GM21619 (cell line): ENCODE measurements at regions not wholly inside any gene's neighbourhood (a gene's known extent, or its start where the extent isn't known, plus 50 kb on each side); places are given as distances from the start of the nearest gene placed in this dataset.

Experiments used
- ATAC-seq: cut with Tn5 transposase; IDR thresholded peaks from one replicate; pipeline ENCODE4 v1.9.1; 2021; ENCODE audit not compliant: unreplicated experiment

DNA sequence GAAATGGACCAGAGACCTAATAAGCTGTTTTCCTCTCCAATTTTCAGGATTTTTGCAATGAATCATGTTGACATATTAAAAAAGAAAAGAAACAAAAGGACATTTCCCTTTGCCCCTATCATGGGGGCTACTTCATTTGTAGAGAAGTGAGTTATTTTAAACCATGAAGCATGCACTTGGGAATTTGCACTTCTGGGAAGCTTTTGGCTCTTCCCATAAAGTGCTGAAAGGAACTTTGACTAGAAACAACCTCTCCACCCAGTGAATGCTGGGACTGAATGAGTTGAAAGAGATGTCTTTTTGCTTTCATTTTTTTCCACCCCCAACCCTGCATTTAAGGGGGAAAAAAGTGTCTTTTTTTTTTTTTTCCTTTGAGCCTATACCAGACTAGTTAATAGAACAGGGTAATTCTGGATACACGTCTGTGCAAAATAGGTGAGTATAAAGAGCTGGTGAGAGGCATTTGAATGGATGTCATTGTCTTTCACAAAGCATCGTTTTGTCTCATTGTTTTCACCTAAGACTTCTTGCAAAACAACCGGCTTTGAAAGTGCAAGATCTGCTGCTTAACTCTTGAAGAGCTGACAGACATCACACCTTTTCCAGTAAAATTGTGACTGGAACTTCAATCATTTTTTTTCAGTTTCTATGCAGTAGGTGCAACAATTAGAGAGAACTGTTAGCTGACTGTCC is 138.7 kb upstream of the BACH2 start:
- no peak for ATAC-seq

- ATAC-seq, result no peak
These were observed 137.5 kb upstream of the BACH2 start for GRCh38 chr6:90434094-90434493.

DNA sequence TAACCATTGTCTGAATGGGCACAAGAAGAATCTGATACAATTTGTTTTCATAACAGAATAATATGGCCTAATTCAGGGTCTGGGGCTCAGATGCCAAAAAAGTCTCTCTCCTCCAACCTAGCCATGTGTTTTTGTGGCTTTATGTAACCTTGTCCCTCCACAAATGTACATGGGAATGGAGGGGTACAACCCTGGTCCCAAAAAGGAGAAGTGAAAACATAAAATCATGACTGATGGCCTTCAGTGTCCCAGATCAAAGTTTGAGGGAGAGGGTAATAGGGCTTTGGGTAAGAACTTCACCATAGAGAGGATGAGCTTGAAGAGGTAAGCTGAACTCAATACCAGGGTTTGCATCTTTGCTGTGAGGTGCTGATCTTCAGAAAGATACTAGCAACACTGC is 136.3 kb upstream of the BACH2 start:
- no peak for ATAC-seq

GRCh38 chr6:90432041-90432775 is 135.6 kb upstream of the BACH2 start:
- no peak for ATAC-seq

DNA sequence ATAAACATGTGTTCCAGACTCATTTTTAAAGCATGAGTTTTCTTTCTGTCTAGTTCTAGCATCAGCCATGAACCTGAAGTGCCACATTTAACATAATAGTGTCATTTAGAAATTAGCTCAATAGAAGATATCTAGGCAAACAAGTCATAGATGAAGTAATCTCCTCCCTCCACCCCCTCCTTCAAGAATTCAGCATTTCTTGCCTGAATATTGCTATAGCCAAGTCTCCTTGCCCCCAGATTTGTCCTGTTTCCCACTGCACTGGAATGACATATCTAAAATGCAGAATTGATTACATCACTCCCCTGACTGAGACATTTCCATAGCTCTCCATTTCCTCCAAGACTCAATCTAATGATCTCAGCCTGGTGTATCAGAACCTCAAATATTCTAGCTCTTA is 134.9 kb upstream of the BACH2 start:
- ATAC-seq, result no peak

- ATAC-seq, result no peak
These were observed 133.1 kb upstream of the BACH2 start for GRCh38 chr6:90429713-90430112.

- ATAC-seq, result no peak
These were observed 131.9 kb upstream of the BACH2 start for GRCh38 chr6:90428514-90428913.

- ATAC-seq, result peak; percentile 99
These were observed 128.6 kb upstream of the BACH2 start for GRCh38 chr6:90425161-90425641.

DNA sequence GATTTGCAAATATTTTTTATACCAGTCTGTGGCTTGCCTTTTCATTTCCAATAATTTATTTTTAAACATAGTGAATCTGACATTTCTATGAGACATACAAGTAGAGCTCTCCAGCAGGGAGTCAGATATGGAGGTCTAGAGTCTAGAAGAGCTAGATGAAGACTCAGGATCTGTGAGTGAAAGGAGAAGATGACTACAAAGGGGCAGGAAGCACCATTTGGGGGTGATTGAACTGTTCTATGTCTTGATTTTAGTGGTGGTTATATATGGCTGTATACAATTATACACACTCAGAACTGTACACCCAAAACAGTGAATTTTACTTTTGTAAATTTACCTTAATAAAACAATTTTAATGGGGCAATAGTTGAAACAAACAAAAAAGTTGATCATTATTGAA is 127.9 kb upstream of the BACH2 start:
- ATAC-seq, result no peak

DNA sequence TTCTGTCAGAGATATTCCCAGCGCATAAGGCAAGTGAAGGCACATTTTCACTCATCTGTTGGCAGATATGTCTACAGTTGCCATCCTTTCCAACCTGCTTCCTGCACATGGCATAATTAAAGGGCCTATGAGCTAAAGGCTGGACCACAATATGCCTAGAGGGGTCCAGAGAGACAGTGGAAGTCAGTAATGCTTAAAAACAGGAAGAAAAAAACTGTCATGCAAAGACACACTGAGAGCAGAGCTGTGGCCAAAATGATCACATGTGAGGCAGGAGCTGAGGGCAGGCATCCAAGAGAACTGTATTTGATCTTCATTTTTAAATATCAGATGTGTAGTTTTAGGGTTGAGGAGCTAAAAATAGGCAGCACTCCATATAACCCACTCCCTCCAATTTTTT is 125.0 kb upstream of the BACH2 start:
- ATAC-seq, result no peak

DNA sequence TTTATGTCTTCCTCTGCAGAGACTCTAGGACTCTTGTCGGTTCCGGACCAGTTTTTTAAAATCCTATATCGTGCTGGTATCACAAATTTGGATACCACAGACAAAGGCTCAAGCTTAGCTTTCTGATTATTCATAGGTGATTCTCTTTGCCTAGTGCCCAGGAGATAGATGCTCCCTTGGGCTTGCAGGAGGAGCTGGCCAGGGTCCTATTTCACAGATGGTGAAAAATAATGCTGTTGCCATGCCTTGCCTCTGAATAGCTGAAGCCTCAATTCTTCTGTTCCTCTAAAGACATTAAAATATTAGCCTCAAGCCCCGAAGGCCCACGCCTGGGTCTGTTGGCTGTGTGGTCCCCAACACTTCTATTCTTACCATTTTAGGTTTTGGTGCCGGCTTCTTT is 123.9 kb upstream of the BACH2 start:
- ATAC-seq, result no peak

- no peak for ATAC-seq
These were observed 120.7 kb upstream of the BACH2 start for GRCh38 chr6:90417385-90417784.

- ATAC-seq, result no peak
These were observed 119.7 kb upstream of the BACH2 start for GRCh38 chr6:90416322-90416721.

GRCh38 chr6:90415178-90415577 is 118.5 kb upstream of the BACH2 start:
- ATAC-seq, result no peak

DNA sequence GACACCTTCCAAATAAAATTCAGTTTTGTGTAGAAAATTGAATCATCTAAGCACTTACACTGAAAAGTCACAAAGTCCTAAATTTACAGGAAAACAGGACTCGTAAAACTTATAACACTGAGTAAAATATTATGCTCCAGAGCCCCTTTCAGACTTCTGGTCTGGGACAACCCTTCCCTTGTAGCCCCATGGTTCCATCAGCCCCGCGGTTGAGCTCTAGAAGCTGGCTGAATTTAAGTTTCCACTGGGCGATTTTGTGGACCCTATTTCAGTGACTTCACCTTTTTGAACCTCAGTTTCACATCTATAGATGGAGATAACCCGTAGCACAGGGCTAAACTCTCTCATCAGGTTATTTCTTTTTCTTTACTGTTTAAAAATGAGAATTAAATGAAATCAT is 117.7 kb upstream of the BACH2 start:
- ATAC-seq, result no peak

- no peak for ATAC-seq
These were observed 117.2 kb upstream of the BACH2 start for GRCh38 chr6:90413867-90414266.

- ATAC-seq, result no peak
These were observed 116.8 kb upstream of the BACH2 start for GRCh38 chr6:90413396-90413795.

DNA sequence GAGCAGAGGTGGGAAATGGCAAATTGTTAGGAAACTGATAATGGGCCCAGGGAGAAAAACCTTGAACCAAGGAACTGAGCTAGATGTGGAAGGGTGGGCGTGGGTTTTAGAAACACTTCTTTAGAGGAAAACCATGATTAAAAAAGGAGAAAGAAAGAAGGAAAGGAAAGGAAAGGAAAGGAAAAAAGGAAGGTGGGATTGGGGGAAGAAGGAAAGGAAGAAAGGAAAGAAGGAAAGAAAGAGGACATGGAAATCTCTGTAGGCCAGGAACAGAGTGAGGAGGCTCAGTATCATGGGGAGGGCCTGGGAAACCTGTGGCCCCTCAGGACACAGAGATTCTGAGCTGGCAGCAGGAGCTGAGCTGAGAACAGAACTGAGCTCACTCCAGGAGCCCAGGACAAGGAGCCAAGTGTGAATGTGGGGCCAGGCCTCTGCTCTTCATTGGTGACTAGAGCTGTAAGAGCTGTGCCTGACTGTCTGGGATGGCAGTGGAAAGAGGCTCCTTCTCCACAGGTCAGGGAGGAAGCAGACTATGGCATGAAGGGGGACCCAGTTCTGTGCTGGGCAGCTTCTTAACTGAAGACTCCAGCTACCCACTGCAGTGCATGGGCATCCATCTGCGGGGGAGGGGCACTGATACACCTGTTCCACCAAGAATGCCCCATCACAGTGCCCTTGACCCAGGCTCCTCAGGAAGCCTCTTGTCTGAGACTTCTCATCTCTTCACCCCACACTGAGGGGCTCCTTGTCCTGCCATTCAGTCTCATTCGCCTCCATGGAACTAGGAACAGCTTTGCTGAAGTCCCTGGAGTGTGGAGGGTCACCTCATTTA is 116.1 kb upstream of the BACH2 start:
- no peak for ATAC-seq

DNA sequence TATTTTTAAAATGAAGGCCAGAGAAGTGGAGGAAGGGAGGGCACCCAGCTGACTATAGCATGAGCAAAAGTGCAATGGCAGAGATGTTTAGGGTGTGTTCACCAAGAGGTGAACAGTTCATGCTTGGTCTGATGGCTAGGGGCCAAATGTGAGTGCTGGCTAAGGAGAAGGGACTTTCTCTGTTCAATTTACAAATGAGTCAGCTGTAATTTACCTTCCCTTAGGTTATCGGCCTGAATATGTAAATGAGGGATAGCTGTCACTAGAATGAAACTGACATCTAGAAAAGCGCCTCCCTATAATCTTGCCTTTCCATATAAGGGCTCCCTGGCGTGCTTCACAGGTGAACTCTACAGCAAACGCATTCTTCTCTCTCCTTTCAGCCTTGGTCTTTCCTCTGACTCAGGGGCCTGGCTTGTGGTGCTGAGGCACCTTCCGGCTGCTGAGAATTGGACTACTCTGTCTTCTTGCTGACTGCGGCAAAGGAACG is 114.7 kb upstream of the BACH2 start:
- peak; percentile 92 for ATAC-seq

- ATAC-seq, result no peak
These were observed 113.1 kb upstream of the BACH2 start for GRCh38 chr6:90409700-90410099.

DNA sequence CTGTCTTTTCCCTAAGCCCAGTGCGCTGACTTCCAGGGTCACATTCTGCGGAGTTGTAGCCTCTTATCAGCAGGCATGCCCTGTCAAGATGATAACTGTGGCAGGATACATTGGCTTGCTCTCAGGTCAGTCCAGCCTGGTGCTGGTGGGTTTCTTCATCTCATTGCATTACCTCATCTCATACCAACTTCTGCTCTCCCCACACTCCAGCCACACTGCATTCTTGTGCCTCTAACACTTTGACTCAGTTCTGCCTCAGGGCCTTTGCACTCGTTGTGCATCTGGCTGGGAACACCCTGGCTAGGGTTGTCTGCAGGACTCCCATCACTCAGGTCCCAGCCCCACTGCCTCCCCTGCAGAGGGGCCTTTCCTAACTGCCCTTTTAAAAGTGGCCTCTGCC is 110.3 kb upstream of the BACH2 start:
- no peak for ATAC-seq
